DMS79 treated with DMSO at 0.1 percent for 48 hours (cell line): ENCODE measurements at regions not wholly inside any gene's neighbourhood (a gene's known extent, or its start where the extent isn't known, plus 50 kb on each side); places are given as distances from the start of the nearest gene placed in this dataset.
"Not testable (repeated sequence)": the region's sequence is repeated elsewhere in the genome, so short reads cannot be mapped to it uniquely, and the experiment has no call there.

Experiments
- DNase-seq: peaks from one replicate; lab custom pipeline; 2025; lab: John Stamatoyannopoulos, UW

- DNase-seq, result peak; percentile 42
These were observed 376.7 kb downstream of the GLRX3 start for GRCh38 chr10:130512936-130513335.

- no peak for DNase-seq
These were observed 377.7 kb downstream of the GLRX3 start for GRCh38 chr10:130513686-130514476.

- no peak for DNase-seq
These were observed 379.5 kb downstream of the GLRX3 start for GRCh38 chr10:130515670-130516069.

- no peak for DNase-seq
These were observed 380.0 kb downstream of the GLRX3 start for GRCh38 chr10:130516141-130516735.

GRCh38 chr10:130518921-130519320, 382.7 kb downstream of the GLRX3 start:
- not testable (repeated sequence) for DNase-seq

- no peak for DNase-seq
These were observed 383.6 kb downstream of the GLRX3 start for GRCh38 chr10:130519791-130520190.

- no peak for DNase-seq
These were observed 395.1 kb downstream of the GLRX3 start for GRCh38 chr10:130531312-130531711.

GRCh38 chr10:130541090-130541489, 404.9 kb downstream of the GLRX3 start:
- no peak for DNase-seq

GRCh38 chr10:130542761-130543160, 406.6 kb downstream of the GLRX3 start:
- DNase-seq, result no peak

GRCh38 chr10:130543794-130544193, 407.6 kb downstream of the GLRX3 start:
- DNase-seq, result no peak

- DNase-seq, result no peak
These were observed 408.9 kb downstream of the GLRX3 start for GRCh38 chr10:130545122-130545521.

- DNase-seq, result no peak
These were observed 409.5 kb downstream of the GLRX3 start for GRCh38 chr10:130545697-130546096.

GRCh38 chr10:130546841-130547240, 410.6 kb downstream of the GLRX3 start:
- no peak for DNase-seq

GRCh38 chr10:130547368-130547767, 411.2 kb downstream of the GLRX3 start:
- DNase-seq, result no peak

- no peak for DNase-seq
These were observed 414.9 kb downstream of the GLRX3 start for GRCh38 chr10:130550952-130551674.

GRCh38 chr10:130551676-130552075, 415.5 kb downstream of the GLRX3 start:
- no peak for DNase-seq

GRCh38 chr10:130553826-130554225, 417.6 kb downstream of the GLRX3 start:
- no peak for DNase-seq

GRCh38 chr10:130554701-130555410, 418.7 kb downstream of the GLRX3 start:
- no peak for DNase-seq

GRCh38 chr10:130555411-130555750, 419.2 kb downstream of the GLRX3 start:
- DNase-seq, result no peak

- no peak for DNase-seq
These were observed 421.1 kb downstream of the GLRX3 start for GRCh38 chr10:130557181-130557845.

- DNase-seq, result no peak
These were observed 422.8 kb downstream of the GLRX3 start for GRCh38 chr10:130558746-130559546.
